GM12878 (cell line): ENCODE measurements at regions not wholly inside any gene's neighbourhood (a gene's known extent, or its start where the extent isn't known, plus 50 kb on each side); places are given as distances from the start of the nearest gene placed in this dataset.

Source experiments
- EP300 ChIP-seq, 2 experiments: fragments of 150-350 bp in 1 of 2; IDR thresholded peaks; 2 replicates each; pipeline ENCODE4 v1.6.1; 2011 to 2012; ENCODE audit warnings: low read depth in 2 of 2, low read length in 2 of 2, borderline replicate concordance in 1 of 2, improper control_type of control experiment in 1 of 2, inconsistent platforms in 1 of 2; ENCODE audit not compliant: control insufficient read depth in 1 of 2
- HDAC2 ChIP-seq: fragments of 200-600 bp; sonication (generic); IDR thresholded peaks from 2 replicates; pipeline ENCODE4 v1.6.1; 2017
- KDM1A ChIP-seq: fragments of 200-600 bp; sonication (generic); IDR thresholded peaks from 2 replicates; pipeline ENCODE4 v1.6.1; 2016; ENCODE audit warnings: borderline replicate concordance
- POLR2A ChIP-seq: IDR thresholded peaks from 2 replicates; pipeline ENCODE4 v1.6.1; 2011; ENCODE audit warnings: low read depth, mild to moderate bottlenecking, low read length
- POLR2AphosphoS5 ChIP-seq: IDR thresholded peaks from 2 replicates; pipeline ENCODE4 v1.6.1; 2011; ENCODE audit warnings: mild to moderate bottlenecking, low read length, inconsistent platforms
- RFX5 ChIP-seq: IDR thresholded peaks from 2 replicates; pipeline ENCODE4 v1.6.1; 2011; ENCODE audit warnings: low read depth, low read length, improper control_type of control experiment
- TF ChIP-seq, protein P1 (sequence below), 3 experiments: IDR thresholded peaks in 2 of 3; conservative IDR thresholded peaks in 1 of 3; 2 replicates each; pipeline ENCODE4 v1.5.1; 2011; ENCODE audit warnings: low read depth in 3 of 3, low read length in 3 of 3, mild to moderate bottlenecking in 3 of 3, control low read depth in 2 of 3, moderate library complexity in 2 of 3, inconsistent platforms in 1 of 3, mixed read lengths in 1 of 3; ENCODE audit not compliant: control insufficient read depth in 2 of 3, insufficient read depth in 1 of 3; ENCODE audit errors: extremely low read depth in 1 of 3
- TF ChIP-seq, protein P2 (sequence below): IDR thresholded peaks from 2 replicates; pipeline ENCODE4 v1.6.1; 2012; ENCODE audit warnings: low read depth, low read length, improper control_type of control experiment
- TF ChIP-seq, protein P3 (sequence below): fragments of 450-650 bp; IDR thresholded peaks from 2 replicates; pipeline ENCODE4 v1.6.1; 2017; ENCODE audit warnings: antibody characterized with exemption, mild to moderate bottlenecking, moderate library complexity

DNA sequence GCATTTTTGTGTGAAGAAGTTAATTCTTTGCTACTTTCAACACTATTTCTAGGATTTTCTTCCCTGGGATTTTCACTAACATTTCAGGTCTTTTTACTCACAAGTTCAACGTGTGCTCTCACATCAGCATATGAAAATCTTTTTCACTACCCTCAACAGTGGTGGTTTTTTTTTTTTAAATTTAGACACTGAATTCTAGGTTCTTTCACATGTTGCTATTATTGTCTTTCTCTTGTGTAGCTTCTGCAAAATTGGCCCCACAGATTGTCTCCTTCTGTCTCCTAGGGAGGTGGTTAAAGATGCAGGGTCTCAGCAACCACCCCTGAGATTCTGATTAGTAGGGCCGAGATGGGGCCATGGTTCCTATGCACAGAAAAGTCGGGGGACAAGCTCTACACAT, 165.0 kb upstream of the GPR26 start:
- TF ChIP-seq POLR2A (no peak), HDAC2 (no peak), EP300 (IDR thresholded peaks at IDR 0.05; ENCODE audit: borderline replicate concordance in 1 of 2, control insufficient read depth in 1 of 2, low read depth in 2 of 2, low read length in 2 of 2) (no peak), POLR2AphosphoS5 (no peak), KDM1A (no peak), RFX5 (no peak)
- TF ChIP-seq, protein P1, sequence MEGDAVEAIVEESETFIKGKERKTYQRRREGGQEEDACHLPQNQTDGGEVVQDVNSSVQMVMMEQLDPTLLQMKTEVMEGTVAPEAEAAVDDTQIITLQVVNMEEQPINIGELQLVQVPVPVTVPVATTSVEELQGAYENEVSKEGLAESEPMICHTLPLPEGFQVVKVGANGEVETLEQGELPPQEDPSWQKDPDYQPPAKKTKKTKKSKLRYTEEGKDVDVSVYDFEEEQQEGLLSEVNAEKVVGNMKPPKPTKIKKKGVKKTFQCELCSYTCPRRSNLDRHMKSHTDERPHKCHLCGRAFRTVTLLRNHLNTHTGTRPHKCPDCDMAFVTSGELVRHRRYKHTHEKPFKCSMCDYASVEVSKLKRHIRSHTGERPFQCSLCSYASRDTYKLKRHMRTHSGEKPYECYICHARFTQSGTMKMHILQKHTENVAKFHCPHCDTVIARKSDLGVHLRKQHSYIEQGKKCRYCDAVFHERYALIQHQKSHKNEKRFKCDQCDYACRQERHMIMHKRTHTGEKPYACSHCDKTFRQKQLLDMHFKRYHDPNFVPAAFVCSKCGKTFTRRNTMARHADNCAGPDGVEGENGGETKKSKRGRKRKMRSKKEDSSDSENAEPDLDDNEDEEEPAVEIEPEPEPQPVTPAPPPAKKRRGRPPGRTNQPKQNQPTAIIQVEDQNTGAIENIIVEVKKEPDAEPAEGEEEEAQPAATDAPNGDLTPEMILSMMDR (IDR thresholded peaks at IDR 0.05 in 2 of 3, conservative IDR thresholded peaks at IDR 0.05 in 1 of 3; ENCODE audit: control insufficient read depth in 2 of 3, extremely low read depth in 1 of 3, insufficient read depth in 1 of 3, low read depth in 3 of 3, low read length in 3 of 3), result no peak
- TF ChIP-seq, protein P2, sequence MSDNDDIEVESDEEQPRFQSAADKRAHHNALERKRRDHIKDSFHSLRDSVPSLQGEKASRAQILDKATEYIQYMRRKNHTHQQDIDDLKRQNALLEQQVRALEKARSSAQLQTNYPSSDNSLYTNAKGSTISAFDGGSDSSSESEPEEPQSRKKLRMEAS, result no peak
- TF ChIP-seq, protein P3, sequence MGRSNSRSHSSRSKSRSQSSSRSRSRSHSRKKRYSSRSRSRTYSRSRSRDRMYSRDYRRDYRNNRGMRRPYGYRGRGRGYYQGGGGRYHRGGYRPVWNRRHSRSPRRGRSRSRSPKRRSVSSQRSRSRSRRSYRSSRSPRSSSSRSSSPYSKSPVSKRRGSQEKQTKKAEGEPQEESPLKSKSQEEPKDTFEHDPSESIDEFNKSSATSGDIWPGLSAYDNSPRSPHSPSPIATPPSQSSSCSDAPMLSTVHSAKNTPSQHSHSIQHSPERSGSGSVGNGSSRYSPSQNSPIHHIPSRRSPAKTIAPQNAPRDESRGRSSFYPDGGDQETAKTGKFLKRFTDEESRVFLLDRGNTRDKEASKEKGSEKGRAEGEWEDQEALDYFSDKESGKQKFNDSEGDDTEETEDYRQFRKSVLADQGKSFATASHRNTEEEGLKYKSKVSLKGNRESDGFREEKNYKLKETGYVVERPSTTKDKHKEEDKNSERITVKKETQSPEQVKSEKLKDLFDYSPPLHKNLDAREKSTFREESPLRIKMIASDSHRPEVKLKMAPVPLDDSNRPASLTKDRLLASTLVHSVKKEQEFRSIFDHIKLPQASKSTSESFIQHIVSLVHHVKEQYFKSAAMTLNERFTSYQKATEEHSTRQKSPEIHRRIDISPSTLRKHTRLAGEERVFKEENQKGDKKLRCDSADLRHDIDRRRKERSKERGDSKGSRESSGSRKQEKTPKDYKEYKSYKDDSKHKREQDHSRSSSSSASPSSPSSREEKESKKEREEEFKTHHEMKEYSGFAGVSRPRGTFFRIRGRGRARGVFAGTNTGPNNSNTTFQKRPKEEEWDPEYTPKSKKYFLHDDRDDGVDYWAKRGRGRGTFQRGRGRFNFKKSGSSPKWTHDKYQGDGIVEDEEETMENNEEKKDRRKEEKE, result no peak
